OCI-LY1 (cell line): ENCODE measurements at regions not wholly inside any gene's neighbourhood (a gene's known extent, or its start where the extent isn't known, plus 50 kb on each side); places are given as distances from the start of the nearest gene placed in this dataset.

Source experiments
- CTCF ChIP-seq: fragments of 200-600 bp; sonication (generic), shearing (Covaris generic); IDR thresholded peaks from 2 replicates; pipeline ENCODE4 v1.5.1; 2017; ENCODE audit warnings: mild to moderate bottlenecking, antibody characterized with exemption, low read length, moderate library complexity, mixed read lengths
- EZH2 ChIP-seq: fragments of 200-600 bp; sonication (generic), shearing (Covaris generic); IDR thresholded peaks from 2 replicates; pipeline ENCODE4 v1.8.0; 2017; ENCODE audit warnings: borderline replicate concordance, mixed run types, mild to moderate bottlenecking, antibody characterized with exemption, low read length, moderate library complexity, mixed read lengths

DNA sequence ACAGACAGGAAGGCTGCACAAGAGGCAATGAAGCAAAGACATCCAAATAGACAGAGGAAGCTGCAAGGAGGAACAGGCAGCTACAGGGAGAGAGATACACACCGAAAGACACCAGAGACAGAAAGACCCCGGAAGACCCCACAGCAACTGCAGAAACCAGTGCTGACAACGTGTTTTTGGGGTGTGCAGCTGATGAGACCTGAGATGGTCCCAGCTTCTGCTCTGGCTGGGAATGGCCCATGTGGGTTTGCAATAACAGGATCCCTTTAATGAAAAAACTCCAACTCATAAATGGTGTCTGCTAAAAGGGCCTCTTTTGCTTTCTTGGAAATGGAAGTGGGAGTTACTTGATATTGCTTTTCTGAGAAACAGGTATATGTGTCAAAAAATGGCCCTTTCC is 101.5 kb upstream of the CDH11 start:
- TF ChIP-seq CTCF (no peak), EZH2 (no peak)
